Upper lobe of left lung (tissue), 4 donors: ENCODE measurements at regions not wholly inside any gene's neighbourhood (a gene's known extent, or its start where the extent isn't known, plus 50 kb on each side); places are given as distances from the start of the nearest gene placed in this dataset.

ENCODE experiments used
- EP300 ChIP-seq, 4 donors: sonication (generic); formaldehyde crosslinking; IDR thresholded peaks; one replicate each; pipeline ENCODE4 v1.5.1; 2017; ENCODE audit warnings: antibody characterized with exemption in 4 of 4, control low read depth in 2 of 4
- POLR2A ChIP-seq, 4 donors: fragments of 450-650 bp; IDR thresholded peaks; one replicate each; pipeline ENCODE4 v1.5.1; 2016 to 2017; ENCODE audit warnings: antibody characterized with exemption in 4 of 4, mild to moderate bottlenecking in 2 of 4
- POLR2AphosphoS5 ChIP-seq, 2 donors: sonication (generic); formaldehyde crosslinking; IDR thresholded peaks; one replicate each; pipeline ENCODE4 v1.5.1; 2017; ENCODE audit warnings: antibody characterized with exemption in 2 of 2
- TF ChIP-seq, protein P1 (sequence below), 6 experiments: fragments of 450-650 bp in 4 of 6; fragments of 200-600 bp in 2 of 6; sonication (generic) in 2 of 6; IDR thresholded peaks; one replicate each; pipeline ENCODE4 v1.5.1; 2016 to 2019; ENCODE audit warnings: antibody characterized with exemption in 6 of 6

DNA sequence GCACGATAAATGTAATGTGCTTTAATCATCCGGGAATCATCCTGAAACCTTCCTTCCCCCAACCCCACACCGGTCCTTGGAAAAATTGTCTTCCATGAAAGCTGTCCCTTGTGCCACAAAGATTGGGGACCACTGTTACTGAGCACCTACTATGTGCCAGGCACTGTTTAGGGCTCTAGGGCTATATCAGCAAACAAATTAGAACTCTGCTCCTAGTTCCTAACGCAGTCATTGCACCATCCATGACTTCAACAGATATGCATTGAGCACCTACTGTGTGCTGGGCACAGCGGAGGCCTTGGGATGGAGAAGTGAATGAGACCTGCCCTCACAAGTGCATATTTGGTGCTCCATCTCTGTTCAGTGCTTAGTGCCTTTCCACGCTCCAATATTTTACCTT lies 50.3 kb upstream of the BLCAP start:
- TF ChIP-seq POLR2AphosphoS5 (IDR thresholded peaks at IDR 0.05) (no peak), POLR2A (IDR thresholded peaks at IDR 0.05) (no peak), EP300 (IDR thresholded peaks at IDR 0.05) (no peak)
- TF ChIP-seq, protein P1, sequence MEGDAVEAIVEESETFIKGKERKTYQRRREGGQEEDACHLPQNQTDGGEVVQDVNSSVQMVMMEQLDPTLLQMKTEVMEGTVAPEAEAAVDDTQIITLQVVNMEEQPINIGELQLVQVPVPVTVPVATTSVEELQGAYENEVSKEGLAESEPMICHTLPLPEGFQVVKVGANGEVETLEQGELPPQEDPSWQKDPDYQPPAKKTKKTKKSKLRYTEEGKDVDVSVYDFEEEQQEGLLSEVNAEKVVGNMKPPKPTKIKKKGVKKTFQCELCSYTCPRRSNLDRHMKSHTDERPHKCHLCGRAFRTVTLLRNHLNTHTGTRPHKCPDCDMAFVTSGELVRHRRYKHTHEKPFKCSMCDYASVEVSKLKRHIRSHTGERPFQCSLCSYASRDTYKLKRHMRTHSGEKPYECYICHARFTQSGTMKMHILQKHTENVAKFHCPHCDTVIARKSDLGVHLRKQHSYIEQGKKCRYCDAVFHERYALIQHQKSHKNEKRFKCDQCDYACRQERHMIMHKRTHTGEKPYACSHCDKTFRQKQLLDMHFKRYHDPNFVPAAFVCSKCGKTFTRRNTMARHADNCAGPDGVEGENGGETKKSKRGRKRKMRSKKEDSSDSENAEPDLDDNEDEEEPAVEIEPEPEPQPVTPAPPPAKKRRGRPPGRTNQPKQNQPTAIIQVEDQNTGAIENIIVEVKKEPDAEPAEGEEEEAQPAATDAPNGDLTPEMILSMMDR (IDR thresholded peaks at IDR 0.05), result no peak
